Astrocyte (in vitro differentiated cells and primary cell): ENCODE measurements at regions not wholly inside any gene's neighbourhood (a gene's known extent, or its start where the extent isn't known, plus 50 kb on each side); places are given as distances from the start of the nearest gene placed in this dataset.

ENCODE experiments used
- EZH2 ChIP-seq: IDR thresholded peaks from 2 replicates; pipeline ENCODE4 v1.6.1; 2012; ENCODE audit warnings: mild to moderate bottlenecking, low read length, inconsistent platforms; ENCODE audit not compliant: insufficient read depth
- TF ChIP-seq, protein P1 (sequence below): IDR thresholded peaks from 2 replicates; pipeline ENCODE4 v1.5.1; 2011; ENCODE audit warnings: low read depth, mild to moderate bottlenecking, inconsistent platforms, low read length, moderate library complexity; ENCODE audit not compliant: insufficient read depth

DNA sequence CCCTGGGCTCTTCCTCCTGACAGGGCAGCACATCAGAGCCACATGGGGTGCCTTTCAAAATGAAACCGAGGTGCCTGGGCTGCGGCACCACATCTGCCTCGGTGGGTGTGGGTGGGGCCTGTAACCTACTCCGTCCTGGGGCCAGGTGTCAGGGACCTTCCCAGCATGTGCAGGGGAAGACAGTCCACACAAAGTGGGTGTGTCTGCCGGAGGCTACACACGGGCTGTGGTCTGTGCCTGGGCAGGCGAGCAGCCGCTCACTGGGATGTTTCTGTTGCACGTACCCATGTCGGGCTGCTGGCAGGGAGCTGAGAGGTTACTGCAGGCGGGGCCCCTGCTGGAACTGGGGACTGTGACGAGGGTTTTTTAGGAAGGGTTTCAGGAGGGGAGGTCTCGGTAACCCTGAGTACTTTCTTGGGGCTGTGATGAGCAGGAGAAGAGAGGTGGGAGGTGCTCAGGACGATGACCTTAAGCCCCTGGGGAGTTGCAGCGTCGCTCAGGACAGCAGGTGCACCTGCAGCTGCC is 351.2 kb downstream of the SEC14L1 start:
- TF ChIP-seq, protein P1, sequence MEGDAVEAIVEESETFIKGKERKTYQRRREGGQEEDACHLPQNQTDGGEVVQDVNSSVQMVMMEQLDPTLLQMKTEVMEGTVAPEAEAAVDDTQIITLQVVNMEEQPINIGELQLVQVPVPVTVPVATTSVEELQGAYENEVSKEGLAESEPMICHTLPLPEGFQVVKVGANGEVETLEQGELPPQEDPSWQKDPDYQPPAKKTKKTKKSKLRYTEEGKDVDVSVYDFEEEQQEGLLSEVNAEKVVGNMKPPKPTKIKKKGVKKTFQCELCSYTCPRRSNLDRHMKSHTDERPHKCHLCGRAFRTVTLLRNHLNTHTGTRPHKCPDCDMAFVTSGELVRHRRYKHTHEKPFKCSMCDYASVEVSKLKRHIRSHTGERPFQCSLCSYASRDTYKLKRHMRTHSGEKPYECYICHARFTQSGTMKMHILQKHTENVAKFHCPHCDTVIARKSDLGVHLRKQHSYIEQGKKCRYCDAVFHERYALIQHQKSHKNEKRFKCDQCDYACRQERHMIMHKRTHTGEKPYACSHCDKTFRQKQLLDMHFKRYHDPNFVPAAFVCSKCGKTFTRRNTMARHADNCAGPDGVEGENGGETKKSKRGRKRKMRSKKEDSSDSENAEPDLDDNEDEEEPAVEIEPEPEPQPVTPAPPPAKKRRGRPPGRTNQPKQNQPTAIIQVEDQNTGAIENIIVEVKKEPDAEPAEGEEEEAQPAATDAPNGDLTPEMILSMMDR, result no peak
- TF ChIP-seq EZH2, result no peak
